ENCODE measurements at regions not wholly inside any gene's neighbourhood (a gene's known extent, or its start where the extent isn't known, plus 50 kb on each side); places are given as distances from the start of the nearest gene placed in this dataset.

GRCh38 chr18:78128004-78128403 is 851.6 kb upstream of the SALL3 start:
- no peaks in the 10 kb centered on the region for H3K27me3 Mint-ChIP-seq (ENCODE audit: low read depth)
- no peak for ATAC-seq (replicated peaks in 1 of 2)
- H3K4me3 Mint-ChIP-seq, result no peak overlapping the region
- peaks cover 10% of the 10 kb centered on the region in 2 donors for H3K9me3 Mint-ChIP-seq
- peaks cover 5 to 10% of the 10 kb centered on the region in 2 donors for H3K36me3 Mint-ChIP-seq (ENCODE audit: insufficient read depth in 2 of 2)
- H3K27ac Mint-ChIP-seq, result no peak overlapping the region
- DNase-seq, result no peak
- H3K4me1 Mint-ChIP-seq (ENCODE audit: low read depth), result no peaks in the 10 kb centered on the region

- Mint-ChIP-seq H3K27ac (no peak overlapping the region), H3K4me1 (ENCODE audit: low read depth) (no peaks in the 10 kb centered on the region), H3K4me3 (no peak overlapping the region), H3K27me3 (ENCODE audit: low read depth) (no peaks in the 10 kb centered on the region), H3K9me3 (peaks cover 10% of the 10 kb centered on the region in 2 donors), H3K36me3 (ENCODE audit: insufficient read depth in 2 of 2) (peaks cover 5 to 10% of the 10 kb centered on the region in 2 donors)
- ATAC-seq (replicated peaks in 1 of 2), result no peak
- DNase-seq, result no peak
Measured at GRCh38 chr18:78129260-78129659, 850.4 kb upstream of the SALL3 start.

GRCh38 chr18:78130232-78131195 is 849.1 kb upstream of the SALL3 start:
- Mint-ChIP-seq H3K36me3 (ENCODE audit: insufficient read depth in 2 of 2) (peaks cover 3 to 8% of the 10 kb centered on the region in 2 donors), H3K9me3 (peaks cover 7 to 8% of the 10 kb centered on the region in 2 donors), H3K27me3 (ENCODE audit: low read depth) (no peaks in the 10 kb centered on the region), H3K4me3 (no peak overlapping the region), H3K4me1 (ENCODE audit: low read depth) (no peaks in the 10 kb centered on the region), H3K27ac (no peak overlapping the region)
- ATAC-seq (replicated peaks in 1 of 2), result no peak
- DNase-seq, result no peak

- Mint-ChIP-seq H3K27me3 (ENCODE audit: low read depth) (no peaks in the 10 kb centered on the region), H3K4me3 (no peak overlapping the region), H3K36me3 (ENCODE audit: insufficient read depth in 2 of 2) (no peaks in the 10 kb centered on the region), H3K27ac (no peak overlapping the region), H3K4me1 (ENCODE audit: low read depth) (no peaks in the 10 kb centered on the region), H3K9me3 (no peaks in the 10 kb centered on the region)
- ATAC-seq (replicated peaks in 1 of 2) (no peak), DNase-seq (no peak)
Measured at GRCh38 chr18:78133729-78134128, 845.9 kb upstream of the SALL3 start.

GRCh38 chr18:78136986-78137385 is 842.6 kb upstream of the SALL3 start:
- no peaks in the 10 kb centered on the region for H3K27me3 Mint-ChIP-seq (ENCODE audit: low read depth)
- no peaks in the 10 kb centered on the region for H3K9me3 Mint-ChIP-seq
- no peak for ATAC-seq (replicated peaks in 1 of 2)
- no peaks in the 10 kb centered on the region for H3K4me1 Mint-ChIP-seq (ENCODE audit: low read depth)
- no peak overlapping the region for H3K4me3 Mint-ChIP-seq
- no peak overlapping the region for H3K27ac Mint-ChIP-seq
- no peaks in the 10 kb centered on the region for H3K36me3 Mint-ChIP-seq (ENCODE audit: insufficient read depth in 2 of 2)
- no peak for DNase-seq

GRCh38 chr18:78138983-78139496 is 840.6 kb upstream of the SALL3 start:
- no peaks in the 10 kb centered on the region for H3K4me1 Mint-ChIP-seq (ENCODE audit: low read depth)
- no peaks in the 10 kb centered on the region for H3K36me3 Mint-ChIP-seq (ENCODE audit: insufficient read depth in 2 of 2)
- no peak overlapping the region for H3K4me3 Mint-ChIP-seq
- ATAC-seq (replicated peaks in 1 of 2) (no peak), DNase-seq (no peak)
- H3K9me3 Mint-ChIP-seq, result no peaks in the 10 kb centered on the region
- no peaks in the 10 kb centered on the region for H3K27me3 Mint-ChIP-seq (ENCODE audit: low read depth)
- H3K27ac Mint-ChIP-seq, result no peak overlapping the region

- H3K27ac Mint-ChIP-seq, result no peak overlapping the region
- no peaks in the 10 kb centered on the region for H3K27me3 Mint-ChIP-seq (ENCODE audit: low read depth)
- no peaks in the 10 kb centered on the region for H3K9me3 Mint-ChIP-seq
- DNase-seq (no peak), ATAC-seq (replicated peaks in 1 of 2) (no peak)
- H3K4me1 Mint-ChIP-seq (ENCODE audit: low read depth), result no peaks in the 10 kb centered on the region
- no peaks in the 10 kb centered on the region for H3K36me3 Mint-ChIP-seq (ENCODE audit: insufficient read depth in 2 of 2)
- no peak overlapping the region for H3K4me3 Mint-ChIP-seq
Measured at GRCh38 chr18:78140294-78140693, 839.3 kb upstream of the SALL3 start.

- Mint-ChIP-seq H3K36me3 (ENCODE audit: insufficient read depth in 2 of 2) (no peaks in the 10 kb centered on the region), H3K4me1 (ENCODE audit: low read depth) (no peaks in the 10 kb centered on the region), H3K9me3 (no peaks in the 10 kb centered on the region), H3K27me3 (ENCODE audit: low read depth) (no peaks in the 10 kb centered on the region), H3K27ac (no peak overlapping the region), H3K4me3 (no peak overlapping the region)
- DNase-seq (no peak), ATAC-seq (replicated peaks in 1 of 2) (no peak)
Measured at GRCh38 chr18:78144669-78145068, 834.9 kb upstream of the SALL3 start.

- Mint-ChIP-seq H3K9me3 (no peaks in the 10 kb centered on the region), H3K36me3 (ENCODE audit: insufficient read depth in 2 of 2) (no peaks in the 10 kb centered on the region), H3K27me3 (ENCODE audit: low read depth) (no peaks in the 10 kb centered on the region), H3K4me3 (no peak overlapping the region), H3K27ac (no peak overlapping the region), H3K4me1 (ENCODE audit: low read depth) (no peaks in the 10 kb centered on the region)
- no peak for DNase-seq
- ATAC-seq (replicated peaks in 1 of 2), result no peak
Measured at GRCh38 chr18:78145096-78145495, 834.5 kb upstream of the SALL3 start.

- H3K27me3 Mint-ChIP-seq (ENCODE audit: low read depth), result no peaks in the 10 kb centered on the region
- peaks cover 0 to 1% of the 10 kb centered on the region in 2 donors for H3K9me3 Mint-ChIP-seq
- DNase-seq, result no peak
- ATAC-seq (replicated peaks in 1 of 2), result no peak
- no peak overlapping the region for H3K4me3 Mint-ChIP-seq
- no peaks in the 10 kb centered on the region for H3K4me1 Mint-ChIP-seq (ENCODE audit: low read depth)
- H3K36me3 Mint-ChIP-seq (ENCODE audit: insufficient read depth in 2 of 2), result no peaks in the 10 kb centered on the region
- no peak overlapping the region for H3K27ac Mint-ChIP-seq
Measured at GRCh38 chr18:78146136-78147085, 833.2 kb upstream of the SALL3 start.

GRCh38 chr18:78150590-78150989 is 829.0 kb upstream of the SALL3 start:
- Mint-ChIP-seq H3K27me3 (ENCODE audit: low read depth) (no peaks in the 10 kb centered on the region), H3K36me3 (ENCODE audit: insufficient read depth in 2 of 2) (no peaks in the 10 kb centered on the region), H3K27ac (no peak overlapping the region), H3K4me1 (ENCODE audit: low read depth) (no peaks in the 10 kb centered on the region), H3K9me3 (peaks cover 0 to 3% of the 10 kb centered on the region in 2 donors), H3K4me3 (no peak overlapping the region)
- ATAC-seq (replicated peaks in 1 of 2) (no peak), DNase-seq (no peak)

GRCh38 chr18:78151234-78151633 is 828.4 kb upstream of the SALL3 start:
- Mint-ChIP-seq H3K36me3 (ENCODE audit: insufficient read depth in 2 of 2) (no peaks in the 10 kb centered on the region), H3K4me3 (no peak overlapping the region), H3K4me1 (ENCODE audit: low read depth) (no peaks in the 10 kb centered on the region), H3K9me3 (peaks cover 0 to 3% of the 10 kb centered on the region in 2 donors), H3K27ac (no peak overlapping the region), H3K27me3 (ENCODE audit: low read depth) (no peaks in the 10 kb centered on the region)
- ATAC-seq (replicated peaks in 1 of 2) (no peak), DNase-seq (no peak)

Data from activated T-cell treated with anti-CD3 and anti-CD28 coated beads, Interleukin-2, amount 50 U/mL, for 72 hours (primary cell).